Gastroesophageal sphincter (tissue), 4 donors: ENCODE measurements at regions not wholly inside any gene's neighbourhood (a gene's known extent, or its start where the extent isn't known, plus 50 kb on each side); places are given as distances from the start of the nearest gene placed in this dataset.

ENCODE experiments used
- ATAC-seq: fragments of 150-250 bp; one replicate; pipeline ENCODE4 v1.9.1; 2016; ENCODE audit warnings: mild to moderate bottlenecking, moderate library complexity
- H3K27ac ChIP-seq, 4 donors: fragments of 200-600 bp; sonication (generic) in 3 of 4; 1 replicate in 3 of 4; 2 replicates in 1 of 4; pipeline ENCODE4 v1.5.1; 2016 to 2019
- H3K27me3 ChIP-seq: fragments of 200-600 bp; sonication (generic); one replicate; pipeline ENCODE4 v1.5.1; 2019
- H3K36me3 ChIP-seq, 2 donors: fragments of 200-600 bp; sonication (generic); one replicate each; pipeline ENCODE4 v1.5.1; 2019; ENCODE audit warnings: control low read depth in 1 of 2
- H3K4me1 ChIP-seq, 3 donors: fragments of 200-600 bp; sonication (generic); 1 replicate in 2 of 3; 2 replicates in 1 of 3; pipeline ENCODE4 v1.5.1; 2016 to 2019; ENCODE audit warnings: control low read depth in 2 of 3
- H3K4me3 ChIP-seq, 2 donors: fragments of 200-600 bp; sonication (generic); one replicate each; pipeline ENCODE4 v1.5.1; 2019; ENCODE audit warnings: mild to moderate bottlenecking in 1 of 2, moderate library complexity in 1 of 2
- H3K9me3 ChIP-seq, 3 donors: fragments of 200-600 bp; sonication (generic); one replicate each; pipeline ENCODE4 v1.5.1; 2017 to 2019; ENCODE audit warnings: control low read depth in 2 of 3
- EP300 ChIP-seq: sonication (generic); formaldehyde crosslinking; IDR thresholded peaks from one replicate; pipeline ENCODE4 v1.6.1; 2017; ENCODE audit warnings: antibody characterized with exemption, mild to moderate bottlenecking
- POLR2A ChIP-seq, 2 donors: fragments of 450-650 bp; IDR thresholded peaks; one replicate each; pipeline ENCODE4 v1.6.1; 2017; ENCODE audit warnings: antibody characterized with exemption in 2 of 2, mild to moderate bottlenecking in 2 of 2, moderate library complexity in 1 of 2
- POLR2AphosphoS5 ChIP-seq: sonication (generic); formaldehyde crosslinking; IDR thresholded peaks from one replicate; pipeline ENCODE4 v1.6.1; 2017; ENCODE audit warnings: antibody characterized with exemption
- WGBS, 2 donors: methylation state at CpG; one replicate each; pipeline ENCODE4 v1.1.5; 2018; ENCODE audit warnings: low coverage in 1 of 2; 5-methylcytosine and 5-hydroxymethylcytosine counted together
- TF ChIP-seq, protein P1 (sequence below), 4 experiments: fragments of 200-600 bp in 2 of 4; fragments of 450-650 bp in 2 of 4; sonication (generic) in 1 of 4; IDR thresholded peaks; one replicate each; pipeline ENCODE4 v1.5.1; 2017 to 2019; ENCODE audit warnings: antibody characterized with exemption in 4 of 4, mild to moderate bottlenecking in 2 of 4, moderate library complexity in 2 of 4

DNA sequence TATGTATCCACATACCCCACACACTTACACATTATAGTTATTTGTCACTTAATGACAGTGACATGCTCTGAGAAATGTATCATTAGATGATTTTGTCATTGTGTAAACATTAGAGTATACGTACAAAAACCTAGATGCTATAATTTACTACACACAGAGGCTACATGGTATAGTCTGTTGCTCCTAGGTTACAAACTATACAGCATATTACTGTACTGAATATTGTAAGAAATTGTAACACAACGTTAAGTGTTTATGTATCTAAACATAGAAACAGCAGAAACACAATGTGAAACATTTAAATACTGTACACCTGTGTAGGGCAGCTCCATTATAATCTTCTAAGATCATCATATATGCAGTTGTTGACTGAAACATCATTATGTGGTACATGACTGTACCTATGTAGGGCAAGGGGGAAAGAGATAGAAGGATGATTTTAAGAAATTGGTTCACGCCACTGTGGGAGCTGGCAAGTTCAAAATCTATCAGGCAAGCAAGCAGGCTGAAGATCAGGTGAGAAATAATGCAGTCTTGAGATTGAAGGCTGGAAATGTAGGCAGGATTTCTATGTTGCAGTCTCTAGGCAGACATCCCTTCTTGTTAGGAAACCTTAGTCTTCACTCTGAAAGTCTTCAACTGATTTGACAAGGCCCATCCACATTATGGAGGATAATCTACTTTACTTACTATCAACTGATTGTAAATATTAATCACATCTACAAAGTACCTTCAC, 78.0 kb upstream of the CPEB2 start:
- Histone ChIP-seq H3K27me3 (no peaks in the 10 kb centered on the region), H3K4me3 (no peak overlapping the region), H3K9me3 (no peaks in the 10 kb centered on the region), H3K4me1 (peaks cover 0 to 12% (median 0%) of the 10 kb centered on the region in 3 donors), H3K36me3 (no peaks in the 10 kb centered on the region), H3K27ac (no peak overlapping the region)
- 80 to 81% methylated on average over 3 of the region's 3 CpGs for whole genome bisulfite sequencing, 2 donors
- TF ChIP-seq POLR2A (IDR thresholded peaks at IDR 0.05) (no peak), POLR2AphosphoS5 (no peak)
- TF ChIP-seq, protein P1, sequence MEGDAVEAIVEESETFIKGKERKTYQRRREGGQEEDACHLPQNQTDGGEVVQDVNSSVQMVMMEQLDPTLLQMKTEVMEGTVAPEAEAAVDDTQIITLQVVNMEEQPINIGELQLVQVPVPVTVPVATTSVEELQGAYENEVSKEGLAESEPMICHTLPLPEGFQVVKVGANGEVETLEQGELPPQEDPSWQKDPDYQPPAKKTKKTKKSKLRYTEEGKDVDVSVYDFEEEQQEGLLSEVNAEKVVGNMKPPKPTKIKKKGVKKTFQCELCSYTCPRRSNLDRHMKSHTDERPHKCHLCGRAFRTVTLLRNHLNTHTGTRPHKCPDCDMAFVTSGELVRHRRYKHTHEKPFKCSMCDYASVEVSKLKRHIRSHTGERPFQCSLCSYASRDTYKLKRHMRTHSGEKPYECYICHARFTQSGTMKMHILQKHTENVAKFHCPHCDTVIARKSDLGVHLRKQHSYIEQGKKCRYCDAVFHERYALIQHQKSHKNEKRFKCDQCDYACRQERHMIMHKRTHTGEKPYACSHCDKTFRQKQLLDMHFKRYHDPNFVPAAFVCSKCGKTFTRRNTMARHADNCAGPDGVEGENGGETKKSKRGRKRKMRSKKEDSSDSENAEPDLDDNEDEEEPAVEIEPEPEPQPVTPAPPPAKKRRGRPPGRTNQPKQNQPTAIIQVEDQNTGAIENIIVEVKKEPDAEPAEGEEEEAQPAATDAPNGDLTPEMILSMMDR (IDR thresholded peaks at IDR 0.05), result no peak
- peak; percentile 17 for ATAC-seq

DNA sequence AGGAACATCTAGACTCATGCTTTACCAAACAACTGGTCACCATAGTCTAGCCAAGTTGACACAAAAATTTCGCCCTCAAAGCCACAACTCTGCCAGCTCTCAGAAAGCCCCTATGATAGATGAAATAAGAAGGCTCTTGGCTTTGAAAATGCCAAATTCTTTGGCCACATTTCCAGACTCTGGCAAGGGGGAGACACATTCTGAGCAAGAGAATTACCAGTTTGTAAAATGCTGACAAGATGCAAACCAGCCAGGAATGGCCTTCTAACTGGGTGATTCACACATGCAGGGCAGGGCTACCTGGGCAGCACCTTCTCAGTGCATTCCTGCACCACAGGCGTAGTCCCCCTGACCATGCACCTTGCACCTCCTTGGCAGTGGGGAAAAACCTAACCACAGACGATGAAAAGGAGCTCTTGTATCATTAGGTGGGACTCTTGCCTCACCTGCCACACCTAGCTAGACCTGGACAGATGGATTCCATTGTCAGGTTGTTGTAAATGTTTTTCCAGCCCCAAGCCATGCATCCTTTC, 77.4 kb upstream of the CPEB2 start:
- Histone ChIP-seq H3K4me1 (peaks cover 0 to 12% (median 0%) of the 10 kb centered on the region in 3 donors), H3K4me3 (no peak overlapping the region), H3K9me3 (no peaks in the 10 kb centered on the region), H3K27ac (no peak overlapping the region), H3K36me3 (no peaks in the 10 kb centered on the region), H3K27me3 (no peaks in the 10 kb centered on the region)
- TF ChIP-seq POLR2AphosphoS5 (no peak), EP300 (no peak), POLR2A (IDR thresholded peaks at IDR 0.05) (no peak)
- TF ChIP-seq, protein P1 (IDR thresholded peaks at IDR 0.05), result no peak
- ATAC-seq, result no peak
- WGBS, 2 donors, result 81% methylated on average over 3 of the region's 3 CpGs; no CpG with 5 or more reads in 1 of the 2 donors

GRCh38 chr4:14925471-14925870, 76.8 kb upstream of the CPEB2 start:
- WGBS, 2 donors, result 95% methylated on average over 5 of the region's 5 CpGs; no CpG with 5 or more reads in 1 of the 2 donors
- no peak for TF ChIP-seq POLR2A (IDR thresholded peaks at IDR 0.05)
- TF ChIP-seq, protein P1 (IDR thresholded peaks at IDR 0.05), result no peak
- no peak for TF ChIP-seq EP300
- no peak for TF ChIP-seq POLR2AphosphoS5
- H3K27ac ChIP-seq, result no peak overlapping the region

DNA sequence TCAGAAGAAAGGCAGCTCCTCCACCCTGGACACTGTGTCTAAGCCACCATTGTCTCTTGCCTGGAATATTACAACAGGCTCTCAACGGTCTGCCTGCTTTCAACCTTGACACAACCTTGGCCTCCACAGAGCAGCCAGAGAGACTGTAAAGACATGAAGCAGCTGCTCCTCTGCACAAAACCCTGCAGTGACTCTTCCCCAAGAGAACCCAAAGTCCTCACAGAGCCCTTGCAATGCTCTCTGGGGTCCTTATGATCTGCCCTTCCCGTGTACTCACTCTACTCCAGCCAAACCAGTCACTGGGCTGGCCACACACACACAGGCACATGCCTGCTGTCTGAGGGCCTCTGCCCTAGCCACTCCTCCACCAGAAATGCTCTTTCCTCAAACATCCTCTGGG, 75.9 kb upstream of the CPEB2 start:
- peak; percentile 50 for ATAC-seq
- Histone ChIP-seq H3K27ac (no peak overlapping the region), H3K36me3 (no peaks in the 10 kb centered on the region), H3K27me3 (no peaks in the 10 kb centered on the region), H3K4me1 (peaks cover 0 to 12% (median 0%) of the 10 kb centered on the region in 3 donors), H3K4me3 (no peak overlapping the region), H3K9me3 (no peaks in the 10 kb centered on the region)
- WGBS, 2 donors, result 40 to 57% methylated on average over 1 of the region's 2 CpGs
- no peak for TF ChIP-seq POLR2A (IDR thresholded peaks at IDR 0.05)

More at GRCh38 chr4:14925471-14925870, 76.8 kb upstream of the CPEB2 start:
- ATAC-seq, result no peak
- no peaks in the 10 kb centered on the region for H3K27me3 ChIP-seq
- no peaks in the 10 kb centered on the region for H3K9me3 ChIP-seq
- H3K36me3 ChIP-seq, result no peaks in the 10 kb centered on the region
- H3K4me1 ChIP-seq, result peaks cover 0 to 12% (median 0%) of the 10 kb centered on the region in 3 donors
- no peak overlapping the region for H3K4me3 ChIP-seq

DNA sequence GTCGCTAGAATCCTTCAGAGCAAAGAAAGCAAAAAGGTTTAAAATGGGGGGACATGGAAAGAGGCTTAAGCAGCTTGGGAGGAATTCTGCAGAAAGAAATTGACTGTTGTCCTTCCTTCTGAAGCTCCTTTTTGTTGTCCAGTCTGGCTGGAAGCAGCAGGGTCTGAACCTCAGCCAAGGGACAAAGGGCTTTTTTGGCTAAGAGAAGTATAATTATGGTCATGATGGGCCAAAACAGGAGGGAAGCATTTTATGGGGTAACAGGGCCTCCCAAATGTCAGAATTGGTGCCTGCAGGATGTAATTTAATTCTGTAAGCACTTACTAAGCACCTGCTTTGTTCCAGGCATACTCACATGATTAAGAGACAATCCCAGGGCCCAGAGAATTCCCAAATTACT, 74.2 kb upstream of the CPEB2 start:
- WGBS, 2 donors, result 73 to 86% methylated on average over 1 of the region's 1 CpG
- no peak overlapping the region for H3K27ac ChIP-seq
- ATAC-seq, result no peak
- H3K36me3 ChIP-seq, result no peaks in the 10 kb centered on the region
- H3K9me3 ChIP-seq, result no peaks in the 10 kb centered on the region
- TF ChIP-seq POLR2AphosphoS5 (no peak), EP300 (no peak), POLR2A (IDR thresholded peaks at IDR 0.05) (no peak)
- TF ChIP-seq, protein P1 (IDR thresholded peaks at IDR 0.05), result no peak
- no peaks in the 10 kb centered on the region for H3K27me3 ChIP-seq
- H3K4me1 ChIP-seq, result peaks cover 0 to 12% (median 0%) of the 10 kb centered on the region in 3 donors
- H3K4me3 ChIP-seq, result no peak overlapping the region
